Progenitor cell of endocrine pancreas (in vitro differentiated cells): ENCODE measurements at regions not wholly inside any gene's neighbourhood (a gene's known extent, or its start where the extent isn't known, plus 50 kb on each side); places are given as distances from the start of the nearest gene placed in this dataset.

ENCODE experiments used
- DNase-seq: peaks from one replicate; pipeline ENCODE4 v3.0.0; 2021; ENCODE audit warnings: low spot score; ENCODE audit not compliant: unreplicated experiment
- H3K27ac Mint-ChIP-seq: 2 replicates; pipeline ENCODE4 v1.8.0; 2021; ENCODE audit warnings: mild to moderate bottlenecking, moderate library complexity, mixed read lengths
- H3K27me3 Mint-ChIP-seq: 2 replicates; pipeline ENCODE4 v1.8.0; 2021; ENCODE audit warnings: mixed read lengths
- H3K36me3 Mint-ChIP-seq: 2 replicates; pipeline ENCODE4 v1.8.0; 2022; ENCODE audit warnings: mixed read lengths; ENCODE audit not compliant: insufficient read depth
- H3K4me1 Mint-ChIP-seq: 2 replicates; pipeline ENCODE4 v1.8.0; 2021; ENCODE audit warnings: low read depth, mixed read lengths
- H3K4me3 Mint-ChIP-seq: 2 replicates; pipeline ENCODE4 v1.8.0; 2021; ENCODE audit warnings: low read depth, mild to moderate bottlenecking, moderate library complexity, mixed read lengths
- H3K9me3 Mint-ChIP-seq: 2 replicates; pipeline ENCODE4 v1.8.0; 2021; ENCODE audit warnings: low read depth, mixed read lengths
- TF ChIP-seq, protein P1 (sequence below): fragments of 200-600 bp; sonication (generic); IDR thresholded peaks from one replicate; pipeline ENCODE4 v1.5.0; 2021; ENCODE audit warnings: antibody characterized with exemption, mild to moderate bottlenecking; ENCODE audit not compliant: unreplicated experiment

GRCh38 chr4:86493460-86493859 lies 100.7 kb upstream of the PTPN13 start:
- no peak overlapping the region for H3K4me3 Mint-ChIP-seq
- TF ChIP-seq, protein P1, sequence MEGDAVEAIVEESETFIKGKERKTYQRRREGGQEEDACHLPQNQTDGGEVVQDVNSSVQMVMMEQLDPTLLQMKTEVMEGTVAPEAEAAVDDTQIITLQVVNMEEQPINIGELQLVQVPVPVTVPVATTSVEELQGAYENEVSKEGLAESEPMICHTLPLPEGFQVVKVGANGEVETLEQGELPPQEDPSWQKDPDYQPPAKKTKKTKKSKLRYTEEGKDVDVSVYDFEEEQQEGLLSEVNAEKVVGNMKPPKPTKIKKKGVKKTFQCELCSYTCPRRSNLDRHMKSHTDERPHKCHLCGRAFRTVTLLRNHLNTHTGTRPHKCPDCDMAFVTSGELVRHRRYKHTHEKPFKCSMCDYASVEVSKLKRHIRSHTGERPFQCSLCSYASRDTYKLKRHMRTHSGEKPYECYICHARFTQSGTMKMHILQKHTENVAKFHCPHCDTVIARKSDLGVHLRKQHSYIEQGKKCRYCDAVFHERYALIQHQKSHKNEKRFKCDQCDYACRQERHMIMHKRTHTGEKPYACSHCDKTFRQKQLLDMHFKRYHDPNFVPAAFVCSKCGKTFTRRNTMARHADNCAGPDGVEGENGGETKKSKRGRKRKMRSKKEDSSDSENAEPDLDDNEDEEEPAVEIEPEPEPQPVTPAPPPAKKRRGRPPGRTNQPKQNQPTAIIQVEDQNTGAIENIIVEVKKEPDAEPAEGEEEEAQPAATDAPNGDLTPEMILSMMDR: no peak
- H3K4me1 Mint-ChIP-seq: peaks cover 10% of the 10 kb centered on the region
- H3K27ac Mint-ChIP-seq: no peak overlapping the region
- H3K9me3 Mint-ChIP-seq: no peaks in the 10 kb centered on the region
- H3K36me3 Mint-ChIP-seq: no peaks in the 10 kb centered on the region
- H3K27me3 Mint-ChIP-seq: no peaks in the 10 kb centered on the region
- no peak for DNase-seq

GRCh38 chr4:86496094-86497080 lies 97.7 kb upstream of the PTPN13 start:
- Mint-ChIP-seq H3K27ac (no peak overlapping the region), H3K36me3 (no peaks in the 10 kb centered on the region), H3K4me3 (no peak overlapping the region), H3K4me1 (peaks cover 17% of the 10 kb centered on the region), H3K9me3 (no peaks in the 10 kb centered on the region), H3K27me3 (no peaks in the 10 kb centered on the region)
- TF ChIP-seq, protein P1: peak; percentile 94
- no peak for DNase-seq

DNA sequence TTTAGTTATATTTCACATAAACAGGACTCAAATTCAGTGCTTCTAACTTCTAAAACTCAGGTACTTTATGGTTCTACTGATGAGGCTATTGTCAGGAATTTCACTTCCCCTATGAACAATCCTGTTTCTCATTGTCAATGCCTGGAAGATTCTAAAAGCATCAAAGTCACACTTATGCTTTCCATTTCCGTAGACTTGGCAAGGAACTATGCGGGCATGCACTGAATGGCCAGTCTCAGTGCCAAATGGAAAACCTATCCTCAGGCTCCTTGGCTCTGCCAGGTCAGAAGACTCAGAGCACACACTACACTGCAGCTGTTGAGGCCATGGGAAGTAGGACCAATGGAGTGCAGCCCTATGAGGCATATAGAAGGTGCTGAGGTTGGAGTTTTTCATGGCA lies 97.0 kb upstream of the PTPN13 start:
- Mint-ChIP-seq H3K4me3 (no peak overlapping the region), H3K27me3 (no peaks in the 10 kb centered on the region), H3K9me3 (no peaks in the 10 kb centered on the region), H3K27ac (no peak overlapping the region), H3K4me1 (peaks cover 17% of the 10 kb centered on the region), H3K36me3 (no peaks in the 10 kb centered on the region)
- no peak for DNase-seq
- TF ChIP-seq, protein P1: no peak

DNA sequence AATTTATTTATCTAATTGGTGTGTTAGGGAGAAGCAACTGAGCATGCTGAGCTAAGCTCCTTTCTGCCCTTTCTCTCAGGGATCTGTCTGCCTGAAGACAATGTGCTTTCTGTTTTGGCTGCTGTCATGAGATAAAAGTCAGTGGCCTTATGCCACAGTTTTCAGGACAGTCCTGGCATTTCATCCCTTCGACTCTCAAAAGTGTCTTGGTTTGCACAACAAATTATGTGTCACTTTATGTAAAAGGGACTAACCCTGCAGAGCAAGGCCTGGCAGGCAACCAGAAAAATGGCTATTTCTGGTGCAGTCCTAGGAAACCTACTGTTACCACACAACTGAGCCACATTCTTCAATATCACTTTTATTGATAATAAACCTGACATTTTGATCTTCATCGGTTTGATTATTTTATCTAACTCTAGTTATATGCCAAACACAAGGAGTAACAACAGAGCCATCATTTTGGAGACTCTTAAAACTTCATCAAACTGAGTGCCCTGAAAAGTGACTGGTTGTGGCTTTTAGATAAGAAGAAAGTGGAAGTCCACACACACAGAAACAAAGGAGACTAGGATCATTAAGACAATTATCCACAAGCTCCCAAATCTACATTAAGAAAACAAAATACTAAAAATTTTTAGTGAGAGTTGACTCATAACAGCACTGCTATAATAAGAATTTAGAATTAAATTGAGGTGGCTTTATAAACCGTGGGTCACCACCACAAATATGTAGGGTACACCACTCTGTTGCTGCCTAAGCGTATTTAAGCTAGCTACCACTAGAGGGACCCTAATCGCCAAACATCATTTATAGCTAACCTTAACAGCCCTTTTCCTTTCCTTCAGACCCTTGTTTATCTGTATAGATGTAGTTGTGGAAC lies 95.9 kb upstream of the PTPN13 start:
- H3K9me3 Mint-ChIP-seq: no peaks in the 10 kb centered on the region

DNA sequence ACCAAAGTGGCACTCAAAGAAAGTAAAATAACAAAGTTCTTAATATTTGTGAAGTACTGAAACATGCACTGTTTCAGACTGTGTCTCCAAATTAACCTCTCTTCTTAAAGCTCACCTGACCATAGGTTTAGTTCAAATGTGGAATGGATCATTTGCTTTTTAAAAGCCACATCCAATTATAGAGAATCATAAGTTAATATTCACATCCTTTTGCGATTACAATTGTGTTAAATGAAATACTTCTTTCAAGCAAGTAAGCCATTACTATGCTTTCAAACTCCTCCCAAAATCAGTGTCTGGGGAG lies 95.3 kb upstream of the PTPN13 start:
- DNase-seq: no peak
- peaks cover 2% of the 10 kb centered on the region for H3K27me3 Mint-ChIP-seq
- no peak overlapping the region for H3K27ac Mint-ChIP-seq
- no peak overlapping the region for H3K4me3 Mint-ChIP-seq
- peaks cover 17% of the 10 kb centered on the region for H3K4me1 Mint-ChIP-seq
- no peaks in the 10 kb centered on the region for H3K9me3 Mint-ChIP-seq
- TF ChIP-seq, protein P1: no peak
- H3K36me3 Mint-ChIP-seq: no peaks in the 10 kb centered on the region

More for the DNA sequence above, 95.9 kb upstream of the PTPN13 start:
- no peak overlapping the region for H3K4me3 Mint-ChIP-seq
- H3K27ac Mint-ChIP-seq: no peak overlapping the region
- no peak for DNase-seq
- H3K4me1 Mint-ChIP-seq: peaks cover 17% of the 10 kb centered on the region
- TF ChIP-seq, protein P1: peak; percentile 77
- H3K27me3 Mint-ChIP-seq: peaks cover 2% of the 10 kb centered on the region
- H3K36me3 Mint-ChIP-seq: no peaks in the 10 kb centered on the region
